GM18519 (cell line): ENCODE measurements at regions not wholly inside any gene's neighbourhood (a gene's known extent, or its start where the extent isn't known, plus 50 kb on each side); places are given as distances from the start of the nearest gene placed in this dataset.

Source experiments
- ATAC-seq: cut with Tn5 transposase; IDR thresholded peaks from one replicate; pipeline ENCODE4 v1.9.1; 2021; ENCODE audit warnings: mild to moderate bottlenecking, moderate library complexity; ENCODE audit not compliant: unreplicated experiment, low FRiP score

- no peak for ATAC-seq
Measured at GRCh38 chr9:88751781-88752180, 216.8 kb downstream of the NXNL2 start.

DNA sequence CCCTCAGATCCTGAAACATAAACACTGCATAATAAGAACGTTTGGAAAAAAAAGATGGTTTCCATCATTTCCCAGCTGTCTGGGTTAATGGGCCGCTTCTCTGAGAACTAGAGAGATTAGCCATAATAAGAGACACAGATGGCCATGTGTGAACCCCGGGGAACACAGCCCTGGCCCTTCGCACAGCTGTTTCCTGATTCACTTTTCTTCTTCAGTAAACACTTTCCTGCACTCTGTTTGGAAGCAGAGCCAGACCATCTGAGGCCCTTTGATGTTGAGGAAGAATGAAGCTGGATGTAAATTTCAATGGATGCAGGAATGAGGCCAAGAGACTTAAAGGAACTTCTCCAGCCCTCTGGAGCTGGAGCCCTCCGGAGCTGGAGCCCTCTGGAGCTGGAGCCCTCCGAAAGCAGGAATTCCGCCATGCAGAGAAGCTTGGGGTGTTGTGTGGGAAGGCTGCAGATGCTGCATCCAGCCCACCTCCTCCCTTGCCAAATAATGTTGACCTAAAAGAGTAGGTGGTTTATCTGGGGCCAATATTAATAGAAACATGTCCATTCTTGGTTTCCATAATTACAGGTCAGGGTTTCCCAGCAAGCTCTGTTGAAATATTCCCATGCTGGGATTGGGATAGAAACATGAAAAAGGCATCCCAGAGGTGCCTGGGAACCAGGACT lies 218.9 kb downstream of the NXNL2 start:
- no peak for ATAC-seq

DNA sequence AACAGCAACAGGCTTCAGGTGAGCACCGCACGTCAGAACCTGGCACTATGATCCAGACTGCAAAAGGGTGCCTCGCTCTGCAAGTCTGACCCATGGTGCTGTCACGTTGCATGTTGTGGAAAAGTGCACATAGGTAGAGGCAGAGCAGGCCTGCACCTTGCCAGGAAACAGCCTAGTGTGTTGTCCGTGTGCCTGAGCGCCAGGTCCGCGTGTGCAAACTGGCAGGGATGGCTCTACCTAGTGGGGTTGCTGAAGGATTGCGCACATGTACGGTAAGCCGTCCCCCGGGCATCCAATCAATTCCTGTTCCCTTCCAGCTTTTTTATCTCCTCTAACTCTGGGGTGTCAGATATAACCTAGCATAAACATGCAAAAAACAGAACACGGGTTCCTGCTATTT lies 219.5 kb downstream of the NXNL2 start:
- no peak for ATAC-seq

- no peak for ATAC-seq
Measured at GRCh38 chr9:88754886-88755285, 219.9 kb downstream of the NXNL2 start.

GRCh38 chr9:88757406-88758010 lies 222.5 kb downstream of the NXNL2 start:
- ATAC-seq = no peak

GRCh38 chr9:88759364-88759763 lies 224.4 kb downstream of the NXNL2 start:
- ATAC-seq = no peak

DNA sequence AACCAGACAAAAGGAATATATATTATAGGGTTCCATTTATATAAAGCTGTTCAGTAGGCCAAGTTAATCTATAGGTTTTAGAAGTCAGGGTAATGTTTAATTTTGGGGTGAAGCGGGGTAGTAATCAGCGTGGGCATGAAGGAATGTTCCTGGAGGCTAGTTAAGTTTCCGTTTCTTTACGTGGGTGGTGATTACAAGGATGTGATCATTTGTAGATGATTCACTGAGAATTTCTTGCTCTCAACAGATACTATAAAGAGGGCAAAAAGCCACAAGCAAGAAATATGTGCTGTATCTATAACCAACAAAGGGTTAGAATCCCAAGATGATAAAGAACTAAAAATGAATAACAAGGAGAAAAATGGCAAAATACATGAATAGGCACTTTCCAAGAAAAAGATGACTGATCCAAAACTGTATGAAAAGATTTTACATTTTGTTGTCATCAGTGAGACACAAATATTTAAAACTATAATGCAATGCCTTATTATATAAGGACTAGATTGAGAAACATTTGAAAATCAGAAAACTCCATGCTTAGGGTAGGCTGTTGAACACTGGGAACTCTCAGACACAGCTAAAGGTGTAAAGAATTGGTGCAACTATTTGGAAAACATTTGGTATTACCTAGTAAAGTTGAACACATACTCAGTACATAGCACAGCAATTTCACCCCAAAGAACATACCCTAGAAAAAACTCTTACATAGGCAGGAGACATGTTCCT lies 224.3 kb upstream of the S1PR3 start:
- ATAC-seq = no peak

- ATAC-seq = no peak
Measured at GRCh38 chr9:88767504-88767790, 223.8 kb upstream of the S1PR3 start.

DNA sequence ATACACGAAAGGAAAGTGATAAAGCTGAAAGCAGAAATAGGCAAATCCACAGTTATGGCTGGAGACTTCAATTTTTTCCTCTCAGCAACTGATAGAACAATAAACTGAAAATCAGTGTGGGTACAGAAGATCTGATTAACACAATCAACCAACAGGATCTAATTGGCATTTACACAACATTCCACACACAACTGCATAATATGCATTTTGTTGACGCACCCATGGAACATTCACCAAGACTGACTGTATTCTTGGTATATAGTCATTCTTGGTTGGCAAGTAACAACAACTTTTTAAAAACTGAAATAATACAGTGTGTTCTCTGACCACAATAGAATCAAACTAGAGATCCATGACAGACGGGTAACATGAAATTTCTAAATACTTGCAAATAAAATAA lies 218.7 kb upstream of the S1PR3 start:
- no peak for ATAC-seq

GRCh38 chr9:88773126-88773525 lies 218.1 kb upstream of the S1PR3 start:
- ATAC-seq = no peak

- no peak for ATAC-seq
Measured at GRCh38 chr9:88773627-88774244, 217.5 kb upstream of the S1PR3 start.

DNA sequence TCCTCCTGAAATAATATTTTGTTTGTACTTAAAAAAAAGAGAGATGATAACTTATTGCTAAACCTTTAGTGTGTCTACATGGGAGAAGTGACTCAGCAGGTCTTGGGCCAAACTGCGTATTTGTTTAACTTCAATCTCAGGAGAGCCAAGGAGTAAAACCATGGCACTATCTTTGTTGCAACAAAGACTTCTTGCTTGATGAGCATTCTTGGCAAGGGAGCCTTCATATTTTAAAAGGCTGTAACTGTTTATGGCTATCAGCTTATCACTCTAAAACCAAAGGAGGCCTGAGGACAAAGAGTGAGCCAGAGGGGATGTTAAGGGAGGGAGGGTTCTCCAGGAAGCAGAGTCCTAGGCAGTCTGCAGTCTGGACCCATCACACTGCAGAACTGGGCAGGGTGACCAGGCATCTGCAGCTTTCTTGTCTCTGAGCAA lies 216.2 kb upstream of the S1PR3 start:
- ATAC-seq = no peak

DNA sequence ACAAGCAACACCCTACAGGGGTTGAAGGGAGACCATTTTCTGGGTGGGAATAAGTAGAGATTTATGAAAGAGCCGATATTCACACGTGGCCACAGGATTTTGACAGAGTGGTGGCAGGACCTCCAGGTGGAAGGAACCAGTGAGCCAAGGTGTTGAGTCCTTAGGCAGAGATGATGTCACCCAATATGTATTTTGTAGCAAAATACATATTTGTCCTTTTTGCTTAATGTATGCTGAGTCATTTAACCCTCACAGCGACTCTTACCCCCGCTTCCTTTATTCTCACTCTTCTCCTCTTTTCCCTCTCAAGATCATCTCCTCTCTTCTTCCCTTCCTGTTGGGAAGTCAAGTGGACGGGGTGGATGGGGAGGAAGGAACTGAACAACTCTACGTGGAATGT lies 215.7 kb upstream of the S1PR3 start:
- no peak for ATAC-seq

DNA sequence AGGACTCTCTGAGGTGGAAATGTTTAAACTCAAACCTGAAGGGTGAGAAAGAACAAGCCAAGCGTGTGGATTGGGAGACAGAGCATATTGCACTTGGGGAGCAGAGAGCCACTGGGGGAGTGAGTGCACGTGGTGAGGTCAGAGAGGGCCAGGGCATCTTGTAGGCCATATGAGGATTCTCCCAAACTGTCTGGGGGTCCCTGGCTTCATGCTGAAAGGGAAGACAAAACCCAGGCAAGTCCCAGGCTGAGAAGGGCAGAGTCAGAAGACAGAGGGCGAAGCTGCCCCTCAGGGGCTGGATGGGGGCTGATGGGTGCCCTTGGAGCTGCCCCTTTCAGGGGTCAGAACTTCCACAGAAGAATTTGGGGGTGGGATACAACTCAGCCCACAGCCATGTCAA lies 215.3 kb upstream of the S1PR3 start:
- ATAC-seq = no peak

DNA sequence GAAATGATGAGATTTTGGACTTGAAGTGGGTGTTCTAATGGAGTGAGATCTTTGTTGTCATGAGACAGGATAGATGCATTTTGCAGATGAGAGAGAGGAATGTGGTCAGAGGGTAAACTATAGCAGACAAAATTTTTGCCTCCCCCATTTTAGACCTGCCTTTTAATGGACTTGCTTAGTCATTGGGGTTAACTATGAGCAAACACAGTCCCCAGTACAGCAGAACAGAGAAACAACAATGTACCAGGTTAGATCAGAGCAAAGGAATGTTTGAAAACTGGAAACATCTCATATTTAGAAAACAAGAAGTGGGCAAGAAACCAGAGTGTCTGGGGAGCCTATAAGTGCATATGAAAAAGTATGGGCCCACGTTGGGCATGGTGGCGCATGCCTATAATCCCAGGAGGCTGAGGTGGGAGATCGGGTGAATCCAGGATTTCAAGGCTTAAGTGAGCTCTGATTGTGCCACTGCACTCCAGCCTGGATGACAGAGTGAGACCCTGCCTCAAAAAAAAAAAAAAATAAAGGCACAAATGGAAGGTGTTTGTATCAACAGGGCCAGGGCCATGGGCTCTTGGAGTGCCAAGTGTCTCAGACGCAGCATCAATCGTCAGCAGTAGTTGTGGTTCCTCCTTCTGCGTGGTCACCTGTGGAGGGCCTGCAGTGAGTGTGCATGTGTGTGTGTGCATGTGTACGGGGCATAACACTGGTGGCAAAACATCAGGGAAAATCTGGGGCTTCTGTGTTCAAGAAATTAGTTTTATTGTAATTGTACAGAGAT lies 214.4 kb upstream of the S1PR3 start:
- no peak for ATAC-seq

DNA sequence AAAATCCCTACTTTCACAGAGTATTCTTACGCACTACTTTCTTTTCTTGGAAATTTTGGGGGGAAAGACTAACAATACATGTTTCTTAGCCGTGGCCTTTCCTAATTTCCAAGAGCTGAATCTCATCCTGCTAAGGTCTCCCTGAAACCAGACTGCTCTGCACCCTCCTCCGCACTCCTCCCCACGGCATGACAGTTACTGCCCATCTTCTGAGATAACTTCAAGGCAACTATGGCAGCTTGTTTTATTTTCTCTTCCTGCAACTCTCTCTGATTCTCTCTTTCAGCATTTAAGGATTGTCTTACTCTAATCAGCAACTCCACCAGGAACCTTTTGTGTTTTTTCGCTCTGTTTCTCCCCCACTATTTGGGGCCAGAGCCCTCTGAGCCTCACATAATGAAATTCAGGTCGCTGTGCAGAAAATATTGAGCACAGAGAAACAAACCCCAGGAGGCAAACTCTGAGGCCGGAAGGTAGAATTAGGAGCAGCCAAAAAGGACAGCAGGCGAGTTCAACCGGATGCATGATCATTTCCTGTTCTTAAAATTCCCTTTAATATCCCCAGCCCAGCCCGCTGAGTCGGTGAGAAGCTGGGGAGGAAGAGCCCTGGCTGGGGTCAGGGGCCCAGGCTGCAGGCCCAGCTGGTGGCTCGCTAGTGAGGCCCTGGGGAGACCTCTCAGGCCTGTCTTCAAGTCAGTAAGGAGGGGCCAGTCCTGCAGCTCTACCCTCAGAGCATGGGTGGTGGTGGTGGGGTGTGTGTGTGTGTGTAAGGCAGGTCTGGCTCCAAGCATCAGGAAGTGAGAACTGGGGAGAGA lies 213.6 kb upstream of the S1PR3 start:
- ATAC-seq = no peak

DNA sequence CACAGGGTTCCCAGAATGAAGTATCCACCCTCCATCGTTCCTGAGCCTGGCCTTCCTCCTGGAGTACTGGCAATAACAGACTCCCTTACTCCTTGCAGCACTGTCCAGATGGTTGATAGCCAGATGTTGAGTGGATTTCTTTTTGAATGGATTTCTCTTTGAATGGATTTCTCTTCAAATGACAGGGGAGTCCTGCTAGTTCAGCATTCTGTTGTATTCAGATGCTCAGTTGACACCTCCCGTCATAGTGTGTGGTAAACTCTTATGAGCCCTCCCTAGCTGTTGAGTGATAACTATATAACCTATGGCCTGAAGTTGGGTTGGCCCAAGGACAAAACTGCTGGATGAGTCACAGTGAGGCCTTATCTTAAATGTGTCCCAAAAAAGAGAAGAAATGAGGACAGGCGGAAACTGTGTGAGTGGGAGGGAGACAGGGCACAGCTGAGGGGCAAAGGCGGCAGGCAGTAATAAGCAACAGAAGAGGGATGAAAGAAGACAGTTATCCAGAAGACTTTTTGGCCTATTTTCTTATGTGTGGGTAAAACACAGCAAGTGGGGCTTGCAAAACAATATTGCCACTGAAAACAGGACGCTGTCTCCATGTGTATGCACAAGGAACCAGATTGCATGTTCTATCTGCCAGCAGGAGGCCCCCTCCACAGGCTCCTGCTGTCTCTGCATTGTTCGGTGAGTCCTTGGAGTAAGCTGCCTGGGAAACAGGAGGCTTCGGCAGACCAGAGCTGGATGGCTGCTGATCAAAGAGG lies 209.5 kb upstream of the S1PR3 start:
- ATAC-seq = no peak

DNA sequence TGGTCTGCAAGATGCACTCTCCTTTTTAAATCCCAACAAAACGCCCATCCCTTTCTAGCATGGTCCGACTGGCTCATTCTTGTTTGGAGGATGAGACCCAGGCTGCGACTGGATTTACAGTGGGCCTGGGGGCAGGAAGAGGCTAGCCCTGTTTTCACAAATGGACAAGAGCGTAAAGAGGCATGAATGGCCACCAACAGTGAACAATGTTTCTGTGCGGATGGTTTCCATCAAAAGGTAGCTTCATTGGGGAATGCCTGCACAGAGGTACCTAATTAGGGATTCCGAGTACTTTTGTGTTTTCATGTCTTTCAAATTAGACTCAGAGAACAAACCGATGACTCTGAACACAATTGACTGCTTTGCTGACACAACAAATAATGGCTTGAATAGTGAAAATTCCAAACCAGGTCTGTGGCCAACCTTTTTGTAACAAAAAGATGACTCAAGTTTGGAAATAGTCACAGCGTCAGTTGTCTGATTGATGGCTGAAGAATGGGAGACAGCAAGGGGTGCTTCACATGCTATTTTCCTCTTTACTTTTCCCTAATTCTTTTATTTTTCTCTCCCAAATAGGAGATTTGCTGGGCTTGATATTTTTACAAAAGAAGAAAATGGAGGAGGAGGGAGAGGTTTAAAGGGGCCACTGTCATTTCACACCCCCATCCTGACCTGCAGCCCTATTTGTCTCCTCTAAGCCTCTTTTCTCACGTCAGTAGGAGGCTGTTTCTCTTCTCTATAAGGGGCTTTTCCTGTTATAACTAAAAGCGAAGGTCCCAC lies 208.1 kb upstream of the S1PR3 start:
- no peak for ATAC-seq

GRCh38 chr9:88783711-88784083 lies 207.6 kb upstream of the S1PR3 start:
- no peak for ATAC-seq
